H9 (cell line): ENCODE measurements at regions not wholly inside any gene's neighbourhood (a gene's known extent, or its start where the extent isn't known, plus 50 kb on each side); places are given as distances from the start of the nearest gene placed in this dataset.

Source experiments
- DNase-seq: peaks from one replicate; pipeline ENCODE4 v3.0.0-alpha.2; 2017
- H2AFZ ChIP-seq: one replicate; pipeline ENCODE4 v1.6.1; 2013; ENCODE audit warnings: mild to moderate bottlenecking, low read length, control low read depth, moderate library complexity
- H2AK5ac ChIP-seq: 2 replicates; pipeline ENCODE4 v1.6.1; 2013; ENCODE audit warnings: low read length, control low read depth, mixed read lengths; ENCODE audit not compliant: insufficient read length
- H2BK120ac ChIP-seq: one replicate; pipeline ENCODE4 v1.6.1; 2013; ENCODE audit warnings: low read depth, mild to moderate bottlenecking, low read length, control low read depth, inconsistent platforms; ENCODE audit not compliant: poor library complexity, severe bottlenecking
- H2BK12ac ChIP-seq: 2 replicates; pipeline ENCODE4 v1.6.1; 2013; ENCODE audit warnings: low read length, control low read depth, mixed read lengths, low read depth; ENCODE audit not compliant: insufficient read length
- H2BK15ac ChIP-seq: 2 replicates; pipeline ENCODE4 v1.6.1; 2013; ENCODE audit warnings: low read depth, low read length, control low read depth
- H2BK20ac ChIP-seq: one replicate; pipeline ENCODE4 v1.6.1; 2013; ENCODE audit warnings: low read depth, mild to moderate bottlenecking, low read length, control low read depth, inconsistent platforms; ENCODE audit not compliant: poor library complexity, severe bottlenecking
- H2BK5ac ChIP-seq: 2 replicates; pipeline ENCODE4 v1.6.1; 2013; ENCODE audit warnings: low read length, control low read depth, mixed read lengths; ENCODE audit not compliant: insufficient read length
- H3K14ac ChIP-seq: 2 replicates; pipeline ENCODE4 v1.6.1; 2013; ENCODE audit warnings: low read length, control low read depth; ENCODE audit not compliant: insufficient read depth
- H3K18ac ChIP-seq: 2 replicates; pipeline ENCODE4 v1.6.1; 2013; ENCODE audit warnings: low read depth, mild to moderate bottlenecking, mixed read lengths, low read length, control low read depth; ENCODE audit not compliant: insufficient read length
- H3K23ac ChIP-seq: 2 replicates; pipeline ENCODE4 v1.6.1; 2013; ENCODE audit warnings: low read length, control low read depth, mixed read lengths, low read depth; ENCODE audit not compliant: insufficient read length
- H3K23me2 ChIP-seq: 2 replicates; pipeline ENCODE4 v1.6.1; 2013; ENCODE audit warnings: low read depth, mild to moderate bottlenecking, mixed read lengths, low read length, control low read depth; ENCODE audit not compliant: insufficient read length, poor library complexity, severe bottlenecking
- H3K27ac ChIP-seq: 2 replicates; pipeline ENCODE4 v1.5.1; 2013; ENCODE audit warnings: low read length, control low read depth, mixed read lengths, low read depth; ENCODE audit not compliant: insufficient read length
- H3K27me3 ChIP-seq: 2 replicates; pipeline ENCODE4 v1.6.1; 2013; ENCODE audit warnings: low read length, control low read depth, inconsistent platforms; ENCODE audit not compliant: insufficient read depth
- H3K4ac ChIP-seq: 2 replicates; pipeline ENCODE4 v1.6.1; 2013; ENCODE audit warnings: low read depth, mild to moderate bottlenecking, control low read depth, inconsistent platforms, low read length, moderate library complexity
- H3K4me1 ChIP-seq: 2 replicates; pipeline ENCODE4 v1.6.1; 2013; ENCODE audit warnings: low read length, control low read depth, inconsistent platforms; ENCODE audit not compliant: insufficient read depth
- H3K4me2 ChIP-seq: 2 replicates; pipeline ENCODE4 v1.6.1; 2013; ENCODE audit warnings: low read length, control low read depth, mixed read lengths; ENCODE audit not compliant: insufficient read length, insufficient read depth
- H3K56ac ChIP-seq: 2 replicates; pipeline ENCODE4 v1.6.1; 2013; ENCODE audit warnings: low read depth, mild to moderate bottlenecking, mixed read lengths, low read length, control low read depth; ENCODE audit not compliant: insufficient read length
- H3K79me1 ChIP-seq: 2 replicates; pipeline ENCODE4 v1.6.1; 2013; ENCODE audit warnings: low read depth, mild to moderate bottlenecking, moderate library complexity, low read length, control low read depth, inconsistent platforms; ENCODE audit not compliant: insufficient read depth, poor library complexity, severe bottlenecking
- H3K79me2 ChIP-seq: 2 replicates; pipeline ENCODE4 v1.6.1; 2013; ENCODE audit warnings: low read length, control low read depth, inconsistent platforms; ENCODE audit not compliant: insufficient read depth
- H3K9ac ChIP-seq: 2 replicates; pipeline ENCODE4 v1.6.1; 2013; ENCODE audit warnings: low read length, control low read depth, mixed read lengths; ENCODE audit not compliant: insufficient read length; ENCODE audit errors: extremely low read depth
- H3K9me3 ChIP-seq: one replicate; pipeline ENCODE4 v1.6.1; 2013; ENCODE audit warnings: low read depth, low read length, inconsistent platforms; ENCODE audit not compliant: control insufficient read depth
- H3T11ph ChIP-seq: one replicate; pipeline ENCODE4 v1.6.1; 2013; ENCODE audit warnings: mild to moderate bottlenecking, low read length, control low read depth, inconsistent platforms
- H4K20me1 ChIP-seq: one replicate; pipeline ENCODE4 v1.6.1; 2013; ENCODE audit not compliant: control insufficient read depth, insufficient read length, insufficient read depth
- H4K5ac ChIP-seq: 2 replicates; pipeline ENCODE4 v1.6.1; 2013; ENCODE audit warnings: low read depth, mild to moderate bottlenecking, mixed read lengths, low read length, control low read depth; ENCODE audit not compliant: insufficient read length
- H4K8ac ChIP-seq: replicated peaks from 2 replicates; pipeline ENCODE4 v1.6.1; 2013; ENCODE audit warnings: low read length, control low read depth, mixed read lengths, low read depth; ENCODE audit not compliant: insufficient read length
- H4K91ac ChIP-seq: 2 replicates; pipeline ENCODE4 v1.6.1; 2013; ENCODE audit warnings: low read depth, mild to moderate bottlenecking, moderate library complexity, mixed read lengths, low read length, control low read depth; ENCODE audit not compliant: insufficient read length
- H3K27ac Mint-ChIP-seq, 3 experiments: 2 replicates in 2 of 3; 3 replicates in 1 of 3; pipeline ENCODE4 v1.8.0; 2020 to 2021; ENCODE audit warnings: mixed read lengths in 3 of 3, mild to moderate bottlenecking in 1 of 3, moderate library complexity in 1 of 3
- H3K27me3 Mint-ChIP-seq: 2 replicates; pipeline ENCODE4 v1.8.0; 2021; ENCODE audit warnings: low read depth, mild to moderate bottlenecking, moderate library complexity, mixed read lengths
- H3K36me3 Mint-ChIP-seq, 3 experiments: 2 replicates in 2 of 3; 3 replicates in 1 of 3; pipeline ENCODE4 v1.8.0; 2020 to 2021; ENCODE audit warnings: low read depth in 3 of 3, mixed read lengths in 3 of 3; ENCODE audit not compliant: insufficient read depth in 1 of 3
- H3K4me1 Mint-ChIP-seq, 2 experiments: 2 replicates each; pipeline ENCODE4 v1.8.0; 2020; ENCODE audit warnings: mixed read lengths in 2 of 2
- H3K4me3 Mint-ChIP-seq, 2 experiments: 2 replicates in 1 of 2; 3 replicates in 1 of 2; pipeline ENCODE4 v1.8.0; 2020 to 2021; ENCODE audit warnings: mild to moderate bottlenecking in 2 of 2, mixed read lengths in 2 of 2, moderate library complexity in 1 of 2
- H3K9me3 Mint-ChIP-seq, 2 experiments: 2 replicates in 1 of 2; 3 replicates in 1 of 2; pipeline ENCODE4 v1.8.0; 2020; ENCODE audit warnings: mild to moderate bottlenecking in 2 of 2, mixed read lengths in 2 of 2, moderate library complexity in 1 of 2
- CTCF ChIP-seq: fragments of 200-600 bp; sonication (generic); conservative IDR thresholded peaks from 3 replicates; pipeline ENCODE4 v1.8.0; 2021; ENCODE audit warnings: antibody characterized with exemption, mild to moderate bottlenecking
- WGBS: extraction: QIAGEN DNeasy Blood & Tissue Kit; methylation state at CpG from one replicate; pipeline ENCODE4 v1.1.7; 2013; ENCODE audit warnings: missing lambda C conversion rate, low lambda C conversion rate, mixed read lengths; ENCODE audit not compliant: insufficient read length; ENCODE audit errors: extremely low coverage; 5-methylcytosine and 5-hydroxymethylcytosine counted together

GRCh38 chr1:187481581-187482148 lies 652.9 kb downstream of the PLA2G4A start:
- Histone ChIP-seq H2BK15ac (no peak overlapping the region), H3K14ac (no peak overlapping the region), H3K23me2 (no peaks in the 10 kb centered on the region), H2BK120ac (no peak overlapping the region), H3K79me2 (no peaks in the 10 kb centered on the region), H3K18ac (no peak overlapping the region), H3K4me1 (peaks cover 2% of the 10 kb centered on the region; the same call in 1 of the 2 replicates), H4K8ac (no peak overlapping the region), H3K23ac (no peak overlapping the region), H3K56ac (no peak overlapping the region), H2BK5ac (no peak overlapping the region), H3K4ac (no peak overlapping the region), H3K9ac (no peak overlapping the region), H4K5ac (no peak overlapping the region), H3T11ph (no peak overlapping the region), H4K91ac (no peak overlapping the region), H2BK20ac (no peak overlapping the region), H3K4me2 (no peak overlapping the region), H2BK12ac (no peak overlapping the region), H3K27me3 (no peaks in the 10 kb centered on the region), H2AK5ac (no peak overlapping the region), H3K9me3 (no peaks in the 10 kb centered on the region), H3K79me1 (no peaks in the 10 kb centered on the region), H4K20me1 (no peaks in the 10 kb centered on the region), H3K27ac (no peak overlapping the region), H2AFZ (no peak overlapping the region)
- Mint-ChIP-seq H3K36me3 (peaks cover 0 to 4% (median 2%) of the 10 kb centered on the region in 3 experiments; a peak in 2 of 7 replicates), H3K9me3 (peaks cover 2 to 3% of the 10 kb centered on the region in 2 experiments; a peak in 1 of 5 replicates), H3K4me1 (peaks cover 8 to 20% of the 10 kb centered on the region in 2 experiments), H3K4me3 (no peak overlapping the region), H3K27me3 (no peaks in the 10 kb centered on the region), H3K27ac (no peak overlapping the region)
- no peak for TF ChIP-seq CTCF
- no CpG with 5 or more reads among the region's 10 CpGs for WGBS
- DNase-seq: no peak
